Activated T-helper 2 cell treated with anti-CD3 and anti-CD28 coated beads, Interferon-gamma antibody, Interleukin-2, Interleukin-4, amounts not matched to agents 10 μg/mL and 5 μg/mL and 100 μg/mL, durations not matched to agents 14 hours and 24 hours and 36 hours (primary cell): ENCODE measurements at regions not wholly inside any gene's neighbourhood (a gene's known extent, or its start where the extent isn't known, plus 50 kb on each side); places are given as distances from the start of the nearest gene placed in this dataset.

ENCODE experiments used
- DNase-seq: peaks from one replicate; pipeline ENCODE4 v3.0.0; 2021; ENCODE audit warnings: low spot score
- H3K27ac Mint-ChIP-seq: one replicate; pipeline ENCODE4 v1.8.0; 2021; ENCODE audit warnings: mixed read lengths
- H3K27me3 Mint-ChIP-seq: one replicate; pipeline ENCODE4 v1.8.0; 2021; ENCODE audit warnings: low read depth, mixed read lengths
- H3K36me3 Mint-ChIP-seq: one replicate; pipeline ENCODE4 v1.8.0; 2021; ENCODE audit warnings: low read depth, mixed read lengths
- H3K4me1 Mint-ChIP-seq: one replicate; pipeline ENCODE4 v1.8.0; 2021; ENCODE audit warnings: low read depth, mixed read lengths
- H3K4me3 Mint-ChIP-seq: one replicate; pipeline ENCODE4 v1.8.0; 2021; ENCODE audit warnings: low read depth, mild to moderate bottlenecking, moderate library complexity, mixed read lengths
- H3K9me3 Mint-ChIP-seq: one replicate; pipeline ENCODE4 v1.8.0; 2021; ENCODE audit warnings: mixed read lengths
- intact Hi-C: fragments of 100-400 bp; cut with micrococcal nuclease; formaldehyde crosslinking; loops from one replicate; pipeline ENCODE4 v1.15.1; 2023

GRCh38 chr13:68076046-68076445, 845.9 kb upstream of the PCDH9 start:
- peaks cover 29% of the 10 kb centered on the region for H3K9me3 Mint-ChIP-seq
- DNase-seq: no peak

GRCh38 chr13:68066879-68067513, 836.9 kb upstream of the PCDH9 start:
- Mint-ChIP-seq H3K4me1 (no peaks in the 10 kb centered on the region), H3K9me3 (peaks cover 27% of the 10 kb centered on the region), H3K36me3 (no peaks in the 10 kb centered on the region), H3K27me3 (no peaks in the 10 kb centered on the region), H3K27ac (no peak overlapping the region), H3K4me3 (no peak overlapping the region)
- intact Hi-C loops: no loop called here
- no peak for DNase-seq

More at GRCh38 chr13:68076046-68076445, 845.9 kb upstream of the PCDH9 start:
- H3K27ac Mint-ChIP-seq: no peak overlapping the region
- intact Hi-C loops: no loop called here
- no peaks in the 10 kb centered on the region for H3K36me3 Mint-ChIP-seq
- H3K27me3 Mint-ChIP-seq: no peaks in the 10 kb centered on the region
- H3K4me3 Mint-ChIP-seq: no peak overlapping the region
- no peaks in the 10 kb centered on the region for H3K4me1 Mint-ChIP-seq

GRCh38 chr13:68064001-68064770, 834.0 kb upstream of the PCDH9 start:
- H3K27me3 Mint-ChIP-seq: no peaks in the 10 kb centered on the region
- no peaks in the 10 kb centered on the region for H3K36me3 Mint-ChIP-seq
- peaks cover 21% of the 10 kb centered on the region for H3K9me3 Mint-ChIP-seq
- H3K27ac Mint-ChIP-seq: no peak overlapping the region
- H3K4me1 Mint-ChIP-seq: no peaks in the 10 kb centered on the region
- intact Hi-C loops: no loop called here
- DNase-seq: no peak
- no peak overlapping the region for H3K4me3 Mint-ChIP-seq

- no peak for DNase-seq
- Mint-ChIP-seq H3K27me3 (no peaks in the 10 kb centered on the region), H3K36me3 (no peaks in the 10 kb centered on the region), H3K4me1 (no peaks in the 10 kb centered on the region), H3K9me3 (peaks cover 13% of the 10 kb centered on the region), H3K27ac (no peak overlapping the region), H3K4me3 (no peak overlapping the region)
- intact Hi-C loops: no loop called here
Observed at GRCh38 chr13:68063181-68063580, 833.0 kb upstream of the PCDH9 start.

GRCh38 chr13:68057836-68058235, 827.7 kb upstream of the PCDH9 start:
- DNase-seq: no peak
- Mint-ChIP-seq H3K27ac (no peak overlapping the region), H3K36me3 (no peaks in the 10 kb centered on the region), H3K9me3 (peaks cover 16% of the 10 kb centered on the region), H3K4me1 (no peaks in the 10 kb centered on the region), H3K4me3 (no peak overlapping the region), H3K27me3 (no peaks in the 10 kb centered on the region)
- intact Hi-C loops: no loop called here

GRCh38 chr13:68056816-68057710, 826.9 kb upstream of the PCDH9 start:
- Mint-ChIP-seq H3K27me3 (no peaks in the 10 kb centered on the region), H3K27ac (no peak overlapping the region), H3K9me3 (peaks cover 19% of the 10 kb centered on the region), H3K4me1 (no peaks in the 10 kb centered on the region), H3K36me3 (no peaks in the 10 kb centered on the region), H3K4me3 (no peak overlapping the region)
- no peak for DNase-seq
- intact Hi-C loops: no loop called here

- Mint-ChIP-seq H3K4me1 (no peaks in the 10 kb centered on the region), H3K36me3 (no peaks in the 10 kb centered on the region), H3K4me3 (no peak overlapping the region), H3K27me3 (no peaks in the 10 kb centered on the region), H3K27ac (no peak overlapping the region), H3K9me3 (peaks cover 29% of the 10 kb centered on the region)
- intact Hi-C loops: no loop called here
- DNase-seq: no peak
Observed at GRCh38 chr13:68051910-68052309, 821.8 kb upstream of the PCDH9 start.

- H3K9me3 Mint-ChIP-seq: peaks cover 22% of the 10 kb centered on the region
- no peaks in the 10 kb centered on the region for H3K4me1 Mint-ChIP-seq
- no peak overlapping the region for H3K27ac Mint-ChIP-seq
- no peak for DNase-seq
- intact Hi-C loops: no loop called here
- H3K4me3 Mint-ChIP-seq: no peak overlapping the region
- H3K36me3 Mint-ChIP-seq: no peaks in the 10 kb centered on the region
- H3K27me3 Mint-ChIP-seq: no peaks in the 10 kb centered on the region
Observed at GRCh38 chr13:68050761-68051160, 820.6 kb upstream of the PCDH9 start.

GRCh38 chr13:68048802-68049359, 818.7 kb upstream of the PCDH9 start:
- Mint-ChIP-seq H3K4me1 (no peaks in the 10 kb centered on the region), H3K27me3 (no peaks in the 10 kb centered on the region), H3K36me3 (no peaks in the 10 kb centered on the region), H3K9me3 (peaks cover 28% of the 10 kb centered on the region), H3K27ac (no peak overlapping the region), H3K4me3 (no peak overlapping the region)
- no peak for DNase-seq
- intact Hi-C loops: no loop called here

- no peak overlapping the region for H3K4me3 Mint-ChIP-seq
- H3K27me3 Mint-ChIP-seq: no peaks in the 10 kb centered on the region
- no peaks in the 10 kb centered on the region for H3K36me3 Mint-ChIP-seq
- no peaks in the 10 kb centered on the region for H3K4me1 Mint-ChIP-seq
- DNase-seq: no peak
- peaks cover 33% of the 10 kb centered on the region for H3K9me3 Mint-ChIP-seq
- H3K27ac Mint-ChIP-seq: no peak overlapping the region
- intact Hi-C loops: no loop called here
Observed at GRCh38 chr13:68047889-68048288, 817.8 kb upstream of the PCDH9 start.

- Mint-ChIP-seq H3K4me3 (no peak overlapping the region), H3K27ac (no peak overlapping the region), H3K9me3 (peaks cover 28% of the 10 kb centered on the region), H3K27me3 (no peaks in the 10 kb centered on the region), H3K36me3 (no peaks in the 10 kb centered on the region), H3K4me1 (no peaks in the 10 kb centered on the region)
- intact Hi-C loops: no loop called here
- no peak for DNase-seq
Observed at GRCh38 chr13:68046903-68047302, 816.8 kb upstream of the PCDH9 start.

- no peaks in the 10 kb centered on the region for H3K36me3 Mint-ChIP-seq
- intact Hi-C loops: no loop called here
- H3K27ac Mint-ChIP-seq: no peak overlapping the region
- H3K4me3 Mint-ChIP-seq: no peak overlapping the region
- H3K27me3 Mint-ChIP-seq: no peaks in the 10 kb centered on the region
- no peak for DNase-seq
- no peaks in the 10 kb centered on the region for H3K4me1 Mint-ChIP-seq
- H3K9me3 Mint-ChIP-seq: peaks cover 39% of the 10 kb centered on the region
Observed at GRCh38 chr13:68030152-68030809, 800.1 kb upstream of the PCDH9 start.
